ENCODE measurements at regions not wholly inside any gene's neighbourhood (a gene's known extent, or its start where the extent isn't known, plus 50 kb on each side); places are given as distances from the start of the nearest gene placed in this dataset.

- TF ChIP-seq CTCF (IDR thresholded peaks at IDR 0.05): no peak
- TF ChIP-seq ZFX (IDR thresholded peaks at IDR 0.05; ENCODE audit: borderline replicate concordance): no peak
Observed at GRCh38 chr11:11677672-11678356, 56.0 kb upstream of the GALNT18 start.
